ENCODE measurements at regions not wholly inside any gene's neighbourhood (a gene's known extent, or its start where the extent isn't known, plus 50 kb on each side); places are given as distances from the start of the nearest gene placed in this dataset.

DNA sequence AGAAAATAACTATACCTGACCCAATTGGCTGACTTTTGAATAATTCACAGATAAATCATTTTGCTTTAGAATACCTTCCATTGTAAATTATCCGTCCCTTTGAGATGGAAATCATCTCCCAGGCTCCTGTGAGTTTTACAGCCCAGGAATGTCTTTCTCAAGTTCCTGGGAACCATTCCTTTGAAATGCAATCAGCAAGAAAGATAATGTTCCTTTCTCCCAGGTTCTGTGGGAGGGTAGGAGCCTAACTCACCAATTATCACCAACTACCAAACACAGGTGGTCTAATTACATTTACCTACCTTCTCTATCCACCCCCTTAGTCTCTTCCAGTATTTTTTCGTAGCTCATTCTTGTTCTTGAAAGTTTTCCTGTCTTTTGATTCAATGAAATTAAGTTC lies 1016.0 kb downstream of the SOCS6 start:
- TF ChIP-seq, protein P1, sequence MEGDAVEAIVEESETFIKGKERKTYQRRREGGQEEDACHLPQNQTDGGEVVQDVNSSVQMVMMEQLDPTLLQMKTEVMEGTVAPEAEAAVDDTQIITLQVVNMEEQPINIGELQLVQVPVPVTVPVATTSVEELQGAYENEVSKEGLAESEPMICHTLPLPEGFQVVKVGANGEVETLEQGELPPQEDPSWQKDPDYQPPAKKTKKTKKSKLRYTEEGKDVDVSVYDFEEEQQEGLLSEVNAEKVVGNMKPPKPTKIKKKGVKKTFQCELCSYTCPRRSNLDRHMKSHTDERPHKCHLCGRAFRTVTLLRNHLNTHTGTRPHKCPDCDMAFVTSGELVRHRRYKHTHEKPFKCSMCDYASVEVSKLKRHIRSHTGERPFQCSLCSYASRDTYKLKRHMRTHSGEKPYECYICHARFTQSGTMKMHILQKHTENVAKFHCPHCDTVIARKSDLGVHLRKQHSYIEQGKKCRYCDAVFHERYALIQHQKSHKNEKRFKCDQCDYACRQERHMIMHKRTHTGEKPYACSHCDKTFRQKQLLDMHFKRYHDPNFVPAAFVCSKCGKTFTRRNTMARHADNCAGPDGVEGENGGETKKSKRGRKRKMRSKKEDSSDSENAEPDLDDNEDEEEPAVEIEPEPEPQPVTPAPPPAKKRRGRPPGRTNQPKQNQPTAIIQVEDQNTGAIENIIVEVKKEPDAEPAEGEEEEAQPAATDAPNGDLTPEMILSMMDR (IDR thresholded peaks at IDR 0.05) = no peak
- TF ChIP-seq POLR2A (IDR thresholded peaks at IDR 0.05) (no peak), EP300 (IDR thresholded peaks at IDR 0.05) (no peak)

All from tibial nerve (tissue), 4 donors.